ENCODE measurements at regions not wholly inside any gene's neighbourhood (a gene's known extent, or its start where the extent isn't known, plus 50 kb on each side); places are given as distances from the start of the nearest gene placed in this dataset.

- in situ Hi-C loops (cut with HindIII; ENCODE audit: low pct_unique_long_range_greater_than_20kb, low sequenced_read_pairs), result no loop called here
- no peak for DNase-seq (ENCODE audit: low read depth, low spot score)
Measured at GRCh38 chr3:178397836-178398235, 138.4 kb upstream of the KCNMB2 start.

GRCh38 chr3:178404961-178405360 is 131.3 kb upstream of the KCNMB2 start:
- in situ Hi-C loops (cut with HindIII; ENCODE audit: low pct_unique_long_range_greater_than_20kb, low sequenced_read_pairs), result no loop called here
- DNase-seq (ENCODE audit: low read depth, low spot score), result no peak

GRCh38 chr3:178405531-178405930 is 130.7 kb upstream of the KCNMB2 start:
- in situ Hi-C loops (cut with HindIII; ENCODE audit: low pct_unique_long_range_greater_than_20kb, low sequenced_read_pairs), result no loop called here
- no peak for DNase-seq (ENCODE audit: low read depth, low spot score)

- DNase-seq (ENCODE audit: low read depth, low spot score), result no peak
- in situ Hi-C loops (cut with HindIII; ENCODE audit: low pct_unique_long_range_greater_than_20kb, low sequenced_read_pairs), result no loop called here
Measured at GRCh38 chr3:178406206-178406605, 130.0 kb upstream of the KCNMB2 start.

GRCh38 chr3:178415384-178415783 is 120.9 kb upstream of the KCNMB2 start:
- in situ Hi-C loops (cut with HindIII; ENCODE audit: low pct_unique_long_range_greater_than_20kb, low sequenced_read_pairs), result no loop called here
- no peak for DNase-seq (ENCODE audit: low read depth, low spot score)

- no peak for DNase-seq (ENCODE audit: low read depth, low spot score)
- in situ Hi-C loops (cut with HindIII; ENCODE audit: low pct_unique_long_range_greater_than_20kb, low sequenced_read_pairs), result no loop called here
Measured at GRCh38 chr3:178417736-178418135, 118.5 kb upstream of the KCNMB2 start.

GRCh38 chr3:178419071-178419470 is 117.2 kb upstream of the KCNMB2 start:
- in situ Hi-C loops (cut with HindIII; ENCODE audit: low pct_unique_long_range_greater_than_20kb, low sequenced_read_pairs), result no loop called here
- no peak for DNase-seq (ENCODE audit: low read depth, low spot score)

- DNase-seq (ENCODE audit: low read depth, low spot score), result no peak
- in situ Hi-C loops (cut with HindIII; ENCODE audit: low pct_unique_long_range_greater_than_20kb, low sequenced_read_pairs), result no loop called here
Measured at GRCh38 chr3:178420033-178420432, 116.2 kb upstream of the KCNMB2 start.

GRCh38 chr3:178421069-178421468 is 115.2 kb upstream of the KCNMB2 start:
- no peak for DNase-seq (ENCODE audit: low read depth, low spot score)
- in situ Hi-C loops (cut with HindIII; ENCODE audit: low pct_unique_long_range_greater_than_20kb, low sequenced_read_pairs), result no loop called here

- in situ Hi-C loops (cut with HindIII; ENCODE audit: low pct_unique_long_range_greater_than_20kb, low sequenced_read_pairs), result no loop called here
- DNase-seq (ENCODE audit: low read depth, low spot score), result no peak
Measured at GRCh38 chr3:178422406-178422805, 113.8 kb upstream of the KCNMB2 start.

- DNase-seq (ENCODE audit: low read depth, low spot score), result no peak
- in situ Hi-C loops (cut with HindIII; ENCODE audit: low pct_unique_long_range_greater_than_20kb, low sequenced_read_pairs), result no loop called here
Measured at GRCh38 chr3:178428037-178428436, 108.2 kb upstream of the KCNMB2 start.

- in situ Hi-C loops (cut with HindIII; ENCODE audit: low pct_unique_long_range_greater_than_20kb, low sequenced_read_pairs), result no loop called here
- peak; percentile 53 for DNase-seq (ENCODE audit: low read depth, low spot score)
Measured at GRCh38 chr3:178434206-178434805, 101.9 kb upstream of the KCNMB2 start.

GRCh38 chr3:178435575-178435974 is 100.7 kb upstream of the KCNMB2 start:
- no peak for DNase-seq (ENCODE audit: low read depth, low spot score)
- in situ Hi-C loops (cut with HindIII; ENCODE audit: low pct_unique_long_range_greater_than_20kb, low sequenced_read_pairs), result no loop called here

GRCh38 chr3:178436773-178437172 is 99.5 kb upstream of the KCNMB2 start:
- DNase-seq (ENCODE audit: low read depth, low spot score), result peak; percentile 50
- in situ Hi-C loops (cut with HindIII; ENCODE audit: low pct_unique_long_range_greater_than_20kb, low sequenced_read_pairs), result no loop called here

- in situ Hi-C loops (cut with HindIII; ENCODE audit: low pct_unique_long_range_greater_than_20kb, low sequenced_read_pairs), result no loop called here
Measured at GRCh38 chr3:178437236-178437635, 99.0 kb upstream of the KCNMB2 start.

GRCh38 chr3:178439504-178439903 is 96.7 kb upstream of the KCNMB2 start:
- DNase-seq (ENCODE audit: low read depth, low spot score), result peak; percentile 25
- in situ Hi-C loops (cut with HindIII; ENCODE audit: low pct_unique_long_range_greater_than_20kb, low sequenced_read_pairs), result no loop called here

More at GRCh38 chr3:178437236-178437635, 99.0 kb upstream of the KCNMB2 start:
- no peak for DNase-seq (ENCODE audit: low read depth, low spot score)

- no peak for DNase-seq (ENCODE audit: low read depth, low spot score)
- in situ Hi-C loops (cut with HindIII; ENCODE audit: low pct_unique_long_range_greater_than_20kb, low sequenced_read_pairs), result no loop called here
Measured at GRCh38 chr3:178440043-178440442, 96.2 kb upstream of the KCNMB2 start.

- in situ Hi-C loops (cut with HindIII; ENCODE audit: low pct_unique_long_range_greater_than_20kb, low sequenced_read_pairs), result no loop called here
- DNase-seq (ENCODE audit: low read depth, low spot score), result peak; percentile 14
Measured at GRCh38 chr3:178443634-178444033, 92.6 kb upstream of the KCNMB2 start.

- in situ Hi-C loops (cut with HindIII; ENCODE audit: low pct_unique_long_range_greater_than_20kb, low sequenced_read_pairs), result no loop called here
- no peak for DNase-seq (ENCODE audit: low read depth, low spot score)
Measured at GRCh38 chr3:178445139-178445538, 91.1 kb upstream of the KCNMB2 start.

GRCh38 chr3:178446059-178446458 is 90.2 kb upstream of the KCNMB2 start:
- DNase-seq (ENCODE audit: low read depth, low spot score), result no peak
- in situ Hi-C loops (cut with HindIII; ENCODE audit: low pct_unique_long_range_greater_than_20kb, low sequenced_read_pairs), result no loop called here
